GM18867 (cell line): ENCODE measurements at regions not wholly inside any gene's neighbourhood (a gene's known extent, or its start where the extent isn't known, plus 50 kb on each side); places are given as distances from the start of the nearest gene placed in this dataset.

Source experiments
- ATAC-seq: cut with Tn5 transposase; IDR thresholded peaks from one replicate; pipeline ENCODE4 v1.9.1; 2021; ENCODE audit warnings: mild to moderate bottlenecking, moderate library complexity; ENCODE audit not compliant: unreplicated experiment

DNA sequence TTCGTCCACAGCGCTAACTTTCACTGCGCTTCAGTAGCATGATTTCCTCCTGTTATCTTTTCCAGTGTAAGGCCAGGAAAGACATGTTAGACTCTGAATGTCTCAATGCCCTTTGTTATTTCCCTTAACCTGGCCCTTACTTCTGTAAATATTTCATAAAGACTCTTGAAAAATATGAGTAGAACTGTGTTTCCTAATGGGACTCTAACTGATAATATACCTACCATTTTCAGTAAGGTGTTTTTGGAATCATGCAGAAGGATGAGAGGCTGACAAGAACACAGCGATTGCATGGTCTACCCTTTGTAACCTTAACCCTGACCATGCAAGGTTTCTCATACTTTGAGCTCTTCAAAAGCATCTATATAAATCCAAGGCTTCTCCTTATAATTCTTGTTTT, 550.1 kb downstream of the SLITRK6 start:
- no peak for ATAC-seq

DNA sequence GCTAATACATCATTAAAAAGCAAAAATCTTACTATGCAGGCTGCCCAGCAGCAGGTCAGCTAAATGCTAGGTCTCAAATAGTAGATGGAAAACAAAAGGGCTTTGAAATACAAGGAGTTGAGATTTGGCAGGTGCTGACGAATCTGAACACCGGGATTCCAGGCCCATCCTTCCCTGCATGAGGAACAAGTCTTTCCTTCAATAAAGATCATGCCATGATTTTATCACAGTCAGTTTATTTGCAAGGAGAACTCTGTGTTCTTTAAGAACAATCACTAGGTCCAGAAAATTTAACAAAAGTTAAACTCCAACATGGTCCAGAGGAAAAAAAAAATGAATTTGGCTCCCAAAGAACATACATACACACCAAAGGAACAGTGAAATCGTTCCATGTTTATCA, 551.4 kb downstream of the SLITRK6 start:
- ATAC-seq: no peak

DNA sequence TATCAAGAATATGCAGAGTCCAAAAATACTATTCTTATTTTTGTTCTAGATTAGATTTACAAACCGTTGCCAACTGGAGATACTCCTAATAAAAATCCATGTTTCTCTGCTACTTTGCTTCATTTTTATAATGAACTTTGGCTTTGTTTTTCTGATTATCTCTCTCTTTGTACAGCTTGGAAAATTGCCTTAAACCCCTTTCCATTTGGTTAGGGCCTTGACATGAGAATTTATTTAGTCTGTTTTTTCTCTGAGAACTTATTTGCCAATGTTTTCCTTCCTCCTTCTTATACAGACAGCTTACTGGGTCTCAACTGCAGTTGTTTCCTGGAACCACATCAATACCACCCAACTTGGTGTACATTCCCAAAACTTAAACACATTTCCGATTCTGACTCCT, 555.4 kb downstream of the SLITRK6 start:
- no peak for ATAC-seq

DNA sequence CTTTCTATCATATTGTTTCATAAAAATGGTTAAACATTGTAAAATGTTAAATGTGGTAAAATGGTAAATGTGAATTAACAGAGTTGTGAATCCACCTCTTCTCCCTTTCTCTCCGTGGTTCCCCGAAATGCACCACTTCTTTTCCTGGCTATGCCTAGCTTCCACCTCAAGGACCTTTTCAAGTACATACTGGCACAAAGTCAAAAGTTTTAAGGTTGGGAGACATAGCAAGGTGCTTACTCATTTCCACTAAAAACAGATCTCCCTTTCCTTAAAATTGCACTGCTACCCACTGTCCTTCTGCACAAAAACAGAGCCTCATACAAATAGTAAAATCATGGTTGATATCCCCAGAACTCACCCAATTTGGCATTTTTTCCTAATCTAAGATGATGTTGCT, 558.2 kb downstream of the SLITRK6 start:
- ATAC-seq: no peak

DNA sequence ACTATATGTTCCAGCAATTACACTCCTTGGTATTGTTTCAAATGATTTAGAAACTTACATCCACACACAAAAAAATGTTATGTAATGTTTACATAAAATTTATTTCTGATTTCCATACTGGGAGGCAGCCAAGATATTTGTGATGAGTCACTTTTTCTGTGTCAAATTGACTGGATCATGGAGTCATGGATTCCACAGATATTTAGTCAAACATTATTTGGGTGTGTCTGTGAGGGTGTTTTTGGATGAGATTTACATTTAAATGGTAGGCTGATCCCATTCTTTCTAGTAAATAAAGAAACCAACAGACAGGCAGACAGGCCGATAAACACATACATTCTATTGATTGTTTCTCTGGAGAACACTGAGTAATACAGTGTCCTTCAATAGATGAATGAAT, 562.8 kb downstream of the SLITRK6 start:
- no peak for ATAC-seq

DNA sequence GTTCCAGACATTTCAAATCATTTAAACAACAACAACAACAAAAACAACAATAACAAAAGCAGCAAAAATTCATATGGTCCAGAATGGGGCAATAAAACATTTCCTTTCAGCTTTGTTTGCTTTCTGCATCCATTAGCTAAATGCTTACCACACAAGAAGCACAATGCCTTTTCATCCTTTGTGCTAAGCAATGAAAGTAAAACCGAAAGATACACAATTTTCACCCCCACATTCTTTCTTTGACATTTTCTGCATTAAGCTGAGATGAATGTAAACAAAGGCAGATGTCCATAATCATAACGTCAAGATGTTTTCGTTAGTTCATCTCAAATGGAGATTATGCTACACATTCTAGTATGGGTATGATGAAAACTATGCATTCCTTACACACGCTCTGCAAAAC, 568.5 kb downstream of the SLITRK6 start:
- ATAC-seq: no peak

DNA sequence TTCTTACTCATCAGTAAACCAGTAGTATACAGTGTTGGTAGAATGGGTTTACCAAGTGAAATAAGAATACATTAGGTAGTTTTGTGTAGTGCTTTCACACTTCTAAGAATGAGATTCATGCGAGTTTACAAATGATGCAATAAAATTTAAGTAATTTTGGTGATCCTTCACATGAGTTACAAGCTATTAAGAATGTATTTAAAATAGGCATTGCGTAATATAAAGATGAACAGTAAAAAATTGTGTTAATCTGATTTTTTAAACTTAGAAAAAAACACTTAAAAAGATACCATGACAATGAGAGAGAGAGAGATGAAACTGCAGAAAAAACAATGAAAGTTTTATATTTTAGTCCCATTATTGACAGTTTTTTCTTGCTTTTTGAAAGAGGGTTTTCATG, 570.5 kb downstream of the SLITRK6 start:
- ATAC-seq: no peak

DNA sequence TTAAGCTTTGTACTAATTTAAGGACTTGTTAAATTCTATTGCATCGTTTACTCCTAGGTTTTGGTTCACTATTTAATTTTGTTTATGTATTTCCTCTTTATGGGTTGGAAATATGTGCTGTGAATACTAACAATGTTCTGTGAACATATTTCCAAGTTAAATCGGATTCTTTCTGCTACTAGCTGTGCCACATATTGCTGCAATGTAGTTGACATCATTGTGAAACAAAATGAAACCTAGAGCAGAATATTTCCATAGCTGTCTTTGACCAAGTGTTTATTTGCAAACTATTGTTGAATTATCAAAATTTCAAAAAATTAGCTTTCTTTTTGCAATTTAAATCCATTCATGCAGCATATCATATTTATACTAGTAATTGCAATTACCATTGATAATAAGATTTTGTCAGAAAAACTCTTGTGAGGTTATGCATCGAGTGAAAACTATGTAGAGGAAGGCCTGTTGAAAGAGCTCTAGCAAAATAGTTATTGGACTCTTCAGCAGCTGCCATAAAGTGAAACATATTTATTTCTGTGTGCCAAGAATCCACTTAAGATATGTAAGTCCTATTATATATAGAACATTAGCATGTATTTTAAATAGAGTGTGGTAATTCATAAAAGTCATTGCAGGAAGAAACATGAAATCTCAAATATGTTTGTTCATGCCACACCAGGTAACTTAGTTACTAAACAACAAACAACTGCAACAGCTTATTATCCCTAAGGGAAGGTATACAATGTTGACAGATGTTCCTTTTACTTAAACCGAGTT, 575.1 kb downstream of the SLITRK6 start:
- no peak for ATAC-seq

DNA sequence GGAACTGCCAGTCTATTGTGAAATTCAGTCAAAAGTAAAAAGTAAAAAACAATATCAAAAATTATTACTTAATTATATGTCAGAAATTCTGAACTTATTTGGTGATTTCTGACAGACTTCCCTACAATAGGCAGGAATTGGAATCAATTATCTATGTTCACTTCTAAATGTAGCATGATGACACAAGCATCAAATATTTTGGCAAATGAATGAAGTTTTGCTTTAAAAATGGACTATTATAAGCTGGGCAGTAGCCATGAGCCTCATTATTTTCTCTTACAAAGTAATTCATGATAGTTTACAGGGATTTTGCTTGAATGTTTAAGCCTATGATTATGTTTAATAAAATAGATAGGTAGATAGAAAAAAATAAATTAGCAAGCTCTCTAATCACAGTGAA, 582.6 kb downstream of the SLITRK6 start:
- no peak for ATAC-seq

DNA sequence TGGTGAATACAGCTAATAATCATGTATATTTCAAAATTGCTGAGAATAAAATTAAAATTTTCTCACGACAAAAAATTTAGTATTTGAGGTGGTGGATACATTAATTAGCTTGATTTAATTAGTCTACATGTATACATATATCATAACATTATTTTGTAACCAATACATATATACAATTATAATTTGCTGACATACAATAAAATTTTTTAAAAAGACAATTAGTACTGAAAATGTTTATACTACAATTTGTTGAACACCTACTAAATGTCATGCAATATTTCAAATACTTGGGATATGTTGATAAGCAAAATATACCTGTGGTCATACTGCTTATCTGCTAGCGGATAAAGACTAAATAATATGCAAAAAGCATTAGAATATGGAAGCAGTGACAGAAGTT, 586.5 kb downstream of the SLITRK6 start:
- ATAC-seq: no peak

DNA sequence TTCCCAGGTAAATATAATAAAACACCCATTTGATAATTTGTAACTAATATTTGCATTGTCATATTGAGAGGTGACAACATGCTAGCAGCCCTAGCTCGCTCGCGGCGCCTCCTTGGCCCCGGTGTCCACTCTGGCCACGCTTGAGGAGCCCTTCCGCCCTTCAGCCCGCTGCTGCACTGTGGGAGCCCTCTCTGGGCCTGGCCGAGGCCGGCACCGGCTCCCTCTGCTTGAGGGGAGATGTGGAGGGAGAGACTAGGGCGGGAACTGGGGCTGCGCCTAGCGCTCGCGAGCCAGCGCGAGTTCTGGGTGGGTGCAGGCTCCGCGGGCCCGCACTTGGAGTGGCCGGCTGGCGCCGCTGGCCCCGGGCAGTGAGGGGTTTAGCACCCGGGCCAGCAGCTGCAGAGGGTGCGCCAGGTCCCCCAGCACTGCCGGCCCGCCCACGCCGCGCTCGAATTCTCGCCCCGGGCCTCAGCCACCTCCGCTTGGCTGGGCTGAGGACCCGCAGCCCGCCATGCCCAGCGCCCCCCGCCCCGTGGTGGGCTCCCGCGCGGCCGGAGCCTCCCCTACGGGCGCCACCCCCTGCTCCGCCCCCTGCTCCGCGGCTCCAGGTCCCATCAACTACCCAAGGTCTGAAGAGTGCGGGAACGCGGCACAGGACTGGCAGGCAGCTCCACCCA, 594.4 kb downstream of the SLITRK6 start:
- ATAC-seq: no peak

DNA sequence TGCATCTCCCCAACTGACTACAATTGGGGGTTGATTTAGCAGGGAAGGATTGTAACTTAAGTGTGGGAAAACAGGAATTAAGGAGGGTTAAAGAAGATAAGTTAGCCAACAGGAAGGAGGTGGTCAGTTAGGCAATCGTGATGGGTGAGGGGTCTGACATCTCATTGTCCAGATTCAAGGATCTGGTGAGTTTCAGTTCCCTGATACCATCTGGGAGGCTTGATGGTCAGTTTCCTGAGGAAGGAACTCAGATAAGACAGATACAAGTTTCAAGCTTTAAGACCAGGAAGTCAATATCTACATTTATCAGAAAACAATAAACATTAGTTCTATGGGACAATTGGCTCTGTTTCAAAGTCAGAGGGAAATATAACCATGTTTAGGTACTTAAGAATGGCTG, 601.8 kb downstream of the SLITRK6 start:
- no peak for ATAC-seq

DNA sequence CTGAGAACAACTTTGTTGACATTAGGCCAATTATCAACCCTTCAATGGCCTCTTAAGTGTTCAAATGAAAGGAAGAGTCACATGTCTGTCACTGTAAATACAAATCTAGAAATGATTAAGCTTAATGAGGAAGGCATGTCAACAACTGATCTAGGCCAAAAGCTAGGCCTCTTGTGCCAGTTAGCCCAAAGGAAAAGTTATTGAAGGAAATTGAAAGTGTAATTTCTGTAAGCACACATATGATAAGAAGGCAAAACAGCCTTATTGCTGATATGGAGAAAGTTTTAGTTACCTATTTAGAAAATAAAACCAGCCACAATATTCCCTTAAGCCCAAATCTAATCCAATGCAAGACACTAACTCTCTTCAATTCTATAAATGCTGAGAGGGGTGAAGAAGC, 604.7 kb downstream of the SLITRK6 start:
- no peak for ATAC-seq

DNA sequence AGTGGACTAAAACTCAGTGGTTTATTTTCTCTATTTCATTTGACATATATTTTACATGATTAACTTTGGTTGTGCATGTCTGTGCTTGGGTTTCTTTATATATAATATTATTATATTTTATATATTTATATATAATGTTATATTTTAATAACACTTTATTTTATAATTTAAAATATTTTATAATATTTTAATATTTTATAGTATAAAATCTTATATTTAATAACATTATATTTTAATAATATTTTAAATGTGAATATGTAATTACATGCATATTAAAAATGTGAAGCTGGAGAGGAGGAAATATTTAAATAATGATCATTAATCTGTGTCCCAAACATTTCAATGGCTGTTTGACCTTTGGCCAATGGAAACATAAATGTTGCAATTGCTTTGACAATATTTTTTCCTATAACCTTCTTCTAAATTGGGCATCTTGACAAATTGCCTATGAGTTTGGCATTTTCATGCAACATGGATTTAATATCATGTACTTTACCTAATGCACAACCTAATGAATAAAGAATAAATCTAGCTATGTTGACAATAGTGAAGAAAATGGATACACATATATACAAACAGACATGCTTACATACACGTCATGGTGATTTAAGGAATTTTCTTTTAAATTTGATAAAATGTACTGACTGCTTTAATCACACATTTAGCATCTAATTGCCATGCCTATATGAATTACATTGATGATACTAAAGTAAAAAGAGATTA, 607.1 kb downstream of the SLITRK6 start:
- ATAC-seq: no peak

DNA sequence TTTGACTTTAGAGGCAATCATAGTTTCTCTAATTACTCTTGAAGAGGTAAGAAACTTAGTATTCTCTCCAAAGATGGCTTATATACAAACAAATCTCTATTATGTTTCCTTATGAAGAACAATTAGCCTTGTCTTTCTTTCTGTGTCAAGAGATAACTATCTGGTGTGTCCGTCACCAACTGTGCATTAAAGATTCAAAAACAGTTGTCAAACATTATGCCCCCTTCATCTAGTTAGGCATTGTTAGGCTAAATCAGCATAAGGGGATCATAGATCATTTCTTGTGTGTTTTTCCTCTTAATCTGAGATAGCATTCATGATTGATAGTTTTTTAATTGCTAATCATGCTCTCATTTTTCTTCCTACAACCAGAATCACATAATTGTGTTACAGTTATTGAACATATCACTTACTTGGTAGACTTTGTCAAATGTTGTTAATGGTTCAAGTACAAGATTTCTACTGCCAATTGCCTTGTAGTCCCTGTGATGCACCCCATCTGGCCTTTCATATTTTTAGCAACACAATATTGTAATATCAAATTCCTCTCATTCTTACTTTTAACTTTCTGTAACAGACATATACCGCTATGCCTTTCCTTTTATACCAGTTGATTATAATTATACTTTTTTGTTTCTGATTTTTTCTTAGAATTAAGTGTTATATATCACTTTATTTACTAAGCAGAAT, 612.7 kb downstream of the SLITRK6 start:
- ATAC-seq: no peak

DNA sequence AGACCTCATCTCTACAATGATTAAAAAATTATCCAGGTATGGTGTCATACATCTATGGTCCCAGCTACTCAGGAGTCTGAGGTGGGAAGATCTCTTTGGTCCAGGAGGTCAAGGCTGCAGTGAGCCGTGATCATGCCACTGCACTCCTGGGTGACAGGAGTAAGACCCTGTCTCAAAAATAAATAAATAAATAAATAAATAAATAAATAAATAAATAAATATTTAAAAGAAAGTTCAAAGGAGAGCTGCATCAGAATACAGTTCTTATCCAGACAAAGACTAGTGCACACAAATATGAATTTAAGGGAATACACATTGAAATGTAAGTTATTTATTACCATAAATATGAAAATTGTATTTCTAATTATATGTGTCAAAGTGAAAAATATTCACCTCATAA, 624.9 kb downstream of the SLITRK6 start:
- no peak for ATAC-seq

DNA sequence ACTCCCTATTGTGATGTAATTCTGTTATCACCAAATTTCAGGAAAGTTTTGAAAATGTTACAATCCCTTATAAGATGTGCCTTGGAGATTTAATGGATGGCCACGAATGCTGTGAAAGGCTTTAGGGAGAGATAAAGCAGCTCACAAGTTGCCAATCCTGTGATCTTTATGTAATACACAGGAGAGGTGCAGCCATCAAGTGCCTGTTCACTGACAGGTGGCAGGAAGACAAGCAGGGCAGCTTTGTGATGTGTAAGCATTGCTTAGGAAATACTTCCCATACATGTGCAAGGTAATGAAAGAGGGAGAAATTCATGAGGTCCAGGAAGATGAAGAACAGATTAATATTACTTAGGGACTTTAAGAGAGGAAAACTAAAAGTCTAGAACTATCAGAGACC, 628.8 kb downstream of the SLITRK6 start:
- no peak for ATAC-seq

DNA sequence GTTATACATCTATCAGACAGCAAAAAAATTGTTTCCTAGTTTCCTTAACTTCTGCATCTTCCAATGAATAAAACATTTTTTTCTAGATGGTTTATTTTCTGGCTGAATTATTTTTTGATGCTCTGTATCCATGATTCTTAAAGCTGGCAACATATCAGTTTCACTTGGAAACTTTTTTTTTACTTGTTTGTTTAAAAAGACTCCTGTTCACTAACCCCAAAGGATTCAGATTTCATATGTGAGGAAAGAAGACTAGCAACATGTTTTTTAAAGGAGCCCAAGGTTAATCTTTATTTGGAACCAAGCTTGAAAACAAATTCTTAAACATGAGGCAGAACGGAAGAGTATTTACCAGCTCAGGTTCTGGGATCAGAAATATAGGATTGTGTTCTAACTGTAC, 632.3 kb downstream of the SLITRK6 start:
- ATAC-seq: no peak

DNA sequence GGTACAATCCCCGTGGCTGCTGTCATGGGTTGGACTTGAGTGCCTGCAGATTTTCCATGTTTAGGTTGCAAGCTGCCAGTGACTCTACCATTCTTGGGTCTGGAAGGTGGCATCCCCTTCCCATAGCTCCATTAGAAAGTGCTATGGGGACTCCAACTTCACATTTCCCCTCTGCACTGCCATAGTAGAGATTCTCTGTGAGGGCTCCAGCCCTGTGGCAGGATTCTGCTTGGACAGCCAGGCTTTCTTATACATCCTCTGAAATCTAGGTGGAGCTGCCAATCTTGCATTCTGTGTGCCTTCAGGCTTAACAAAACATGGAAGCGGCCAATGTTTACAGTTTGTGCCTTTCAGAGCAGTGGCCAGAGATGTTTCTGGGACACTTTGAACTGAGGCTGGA, 636.2 kb downstream of the SLITRK6 start:
- ATAC-seq: no peak

DNA sequence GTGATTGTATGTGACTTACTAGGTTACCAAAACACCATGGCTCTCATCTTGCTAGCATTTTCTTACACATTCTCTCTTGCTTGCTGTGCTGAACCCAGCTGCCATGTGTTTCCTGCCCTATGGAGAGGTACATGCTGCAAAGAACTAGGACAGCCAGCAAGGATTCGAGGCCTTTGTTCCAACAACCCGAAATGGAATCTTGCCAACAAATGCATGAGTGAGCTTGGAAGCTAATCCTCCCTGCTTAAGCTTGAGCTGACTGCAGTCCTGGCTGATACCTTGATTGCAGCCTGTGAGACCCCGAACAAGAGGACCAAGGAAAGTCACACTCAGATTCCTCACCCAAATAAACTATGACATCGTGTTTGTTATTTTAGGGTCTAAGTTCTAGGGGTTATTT, 651.2 kb downstream of the SLITRK6 start:
- ATAC-seq: no peak

DNA sequence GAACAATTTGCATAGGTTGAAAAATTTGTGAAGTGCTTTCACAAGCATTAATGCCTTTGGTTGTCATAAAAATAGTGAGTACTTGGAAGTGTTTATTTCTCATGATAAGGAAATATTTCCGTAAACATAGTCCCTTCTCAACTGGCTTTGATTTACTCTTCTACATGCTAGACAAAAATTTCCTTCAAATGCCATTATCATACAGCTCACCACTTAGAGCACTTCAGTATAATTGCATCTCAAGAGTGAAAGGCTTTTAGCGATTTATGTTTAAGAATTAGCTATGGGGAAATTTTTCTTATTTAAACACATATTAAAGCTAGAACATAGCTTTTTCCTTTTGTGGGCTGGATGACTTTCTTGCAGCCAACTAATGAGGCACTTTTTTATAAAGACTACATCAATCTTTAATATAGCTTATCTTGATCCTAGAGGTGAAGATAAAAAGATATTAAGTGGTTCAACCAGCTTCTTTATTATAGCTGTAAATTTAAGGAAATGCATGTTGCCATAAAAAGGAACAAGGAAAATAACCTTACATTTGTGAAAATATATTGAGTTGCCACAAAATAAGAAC, 656.8 kb downstream of the SLITRK6 start:
- no peak for ATAC-seq
